CD4-positive, alpha-beta T cell treated with Interleukin-10 for 1 hour (primary cell): ENCODE measurements at regions not wholly inside any gene's neighbourhood (a gene's known extent, or its start where the extent isn't known, plus 50 kb on each side); places are given as distances from the start of the nearest gene placed in this dataset.

Experiments used
- DNase-seq: peaks from one replicate; pipeline ENCODE4 v3.0.0-alpha.2; 2020

DNA sequence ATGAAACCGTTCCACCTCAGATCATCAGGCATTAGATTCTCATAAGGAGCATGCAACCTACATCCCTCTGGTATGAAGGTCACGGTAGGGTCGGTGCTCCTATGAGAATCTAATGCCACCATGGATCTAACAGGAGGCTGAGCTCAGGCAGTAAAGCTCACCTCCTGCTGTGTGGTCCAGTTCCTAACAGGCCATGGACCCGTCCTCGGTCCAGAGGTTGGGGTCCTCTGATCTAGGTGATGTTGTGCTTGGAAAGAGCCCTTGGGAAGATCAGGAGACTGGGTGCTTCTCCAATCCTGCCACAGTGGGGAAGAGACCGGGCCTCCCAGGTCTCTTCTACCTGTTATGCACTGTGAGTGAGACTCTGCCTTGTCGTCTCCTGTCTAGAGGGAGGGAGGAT, 104.6 kb downstream of the ACKR3 start:
- DNase-seq, result no peak

DNA sequence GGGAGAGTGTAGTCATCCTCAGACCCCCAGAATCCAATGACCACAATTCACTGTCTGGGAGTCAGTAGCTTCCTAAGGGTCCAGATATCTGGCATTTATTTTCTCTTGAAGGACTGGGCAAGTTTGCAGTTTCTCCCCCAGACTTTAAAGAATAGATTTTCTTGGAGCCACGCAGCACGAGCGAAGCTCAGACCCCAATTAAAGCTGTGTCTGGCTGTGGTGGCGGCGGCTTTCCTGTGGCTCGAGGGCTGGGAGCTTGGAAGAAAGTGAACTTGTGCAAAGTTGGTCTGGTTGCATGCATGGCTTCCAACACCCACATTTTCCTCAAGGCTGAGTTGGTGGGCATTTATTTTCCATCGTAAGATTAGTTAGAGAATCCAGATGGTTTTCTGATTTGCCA, 105.0 kb downstream of the ACKR3 start:
- DNase-seq, result no peak

DNA sequence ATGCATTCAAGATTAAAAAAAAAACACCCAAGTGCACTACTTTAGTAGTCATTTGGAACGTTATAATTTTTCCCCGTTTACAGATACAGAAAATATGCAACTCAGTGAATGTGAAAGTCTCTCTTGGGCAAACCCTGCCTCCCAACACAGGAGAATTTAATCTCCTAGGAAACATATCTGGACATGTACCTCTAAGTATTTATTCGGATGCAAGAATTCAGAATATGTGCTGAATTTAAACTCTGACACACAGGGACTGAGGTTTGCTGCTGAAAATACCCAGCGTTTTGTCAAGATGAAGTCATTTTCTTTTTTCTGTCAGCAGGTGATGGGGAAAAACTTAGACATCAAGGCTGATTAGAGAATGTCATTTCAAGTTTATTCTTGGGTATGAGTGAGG, 105.4 kb downstream of the ACKR3 start:
- no peak for DNase-seq

DNA sequence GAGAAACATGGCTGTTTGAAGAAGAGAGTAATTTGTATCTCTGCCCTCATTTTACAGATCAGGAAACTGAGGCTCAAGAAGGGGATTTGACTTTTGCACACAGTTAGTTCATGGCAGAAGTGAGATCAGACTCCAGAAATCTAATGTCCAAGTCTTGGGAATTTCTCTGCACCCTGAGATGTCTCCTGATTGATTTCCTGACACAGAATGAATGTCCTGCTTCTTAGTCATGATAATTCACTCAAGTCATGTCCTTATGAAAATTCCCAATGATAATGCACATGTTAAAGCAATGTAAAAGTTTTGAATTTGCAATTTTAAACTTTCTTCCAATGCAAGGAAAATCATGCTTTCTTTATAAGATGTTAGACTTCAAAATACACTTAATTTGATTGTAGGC, 105.9 kb downstream of the ACKR3 start:
- no peak for DNase-seq

DNA sequence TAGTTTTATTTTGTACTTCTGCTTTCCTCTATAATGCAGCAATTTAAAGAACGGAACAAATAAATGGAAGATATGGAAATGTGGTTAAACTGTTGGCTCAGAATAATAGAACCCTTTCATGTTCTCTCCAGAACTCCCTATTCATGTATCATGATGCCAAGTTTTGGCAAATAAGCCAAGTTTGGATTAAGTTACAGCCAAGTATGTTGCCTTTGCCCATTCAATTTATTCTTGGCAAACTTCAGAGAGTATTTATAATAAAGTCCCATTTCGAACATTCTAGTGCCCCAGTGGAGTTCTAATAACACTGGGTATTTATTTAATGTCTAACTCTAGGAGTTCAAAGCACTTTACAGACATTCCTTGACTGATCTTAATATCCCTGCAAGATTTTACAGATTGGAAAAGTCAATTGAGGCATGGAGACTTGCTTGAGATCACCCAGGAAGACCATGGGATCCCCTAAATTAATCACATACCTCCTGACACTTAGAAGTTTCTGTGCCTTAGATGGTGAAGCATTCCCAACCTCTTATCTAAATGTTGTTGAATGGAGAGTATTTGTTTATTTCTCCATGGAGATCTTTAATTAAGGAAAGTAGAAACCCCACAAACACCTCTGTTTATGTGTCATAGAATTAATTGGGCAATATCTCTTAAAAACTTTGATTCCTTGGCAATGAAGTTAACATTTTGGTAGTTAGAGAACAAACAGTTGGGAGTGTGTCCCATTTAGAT, 106.7 kb downstream of the ACKR3 start:
- no peak for DNase-seq

DNA sequence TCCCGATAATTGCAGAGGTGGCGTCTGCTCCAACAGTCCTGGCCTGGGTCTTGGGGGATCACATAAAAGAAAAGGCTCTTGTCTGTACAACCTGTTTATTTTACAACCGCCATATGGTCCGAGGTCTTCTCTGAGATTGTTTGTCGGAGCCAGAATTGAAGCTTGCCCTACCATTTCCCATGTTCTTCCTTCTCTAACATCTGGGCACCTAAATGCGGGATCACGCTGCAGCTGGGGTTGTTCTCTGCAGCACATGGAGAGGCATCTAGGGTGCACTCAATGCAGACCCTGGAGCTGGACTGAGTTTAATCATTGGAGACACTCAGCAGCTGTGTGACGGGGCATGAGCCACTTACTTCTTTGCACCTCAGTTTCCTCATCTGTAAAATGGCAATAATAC, 107.7 kb downstream of the ACKR3 start:
- DNase-seq, result no peak

DNA sequence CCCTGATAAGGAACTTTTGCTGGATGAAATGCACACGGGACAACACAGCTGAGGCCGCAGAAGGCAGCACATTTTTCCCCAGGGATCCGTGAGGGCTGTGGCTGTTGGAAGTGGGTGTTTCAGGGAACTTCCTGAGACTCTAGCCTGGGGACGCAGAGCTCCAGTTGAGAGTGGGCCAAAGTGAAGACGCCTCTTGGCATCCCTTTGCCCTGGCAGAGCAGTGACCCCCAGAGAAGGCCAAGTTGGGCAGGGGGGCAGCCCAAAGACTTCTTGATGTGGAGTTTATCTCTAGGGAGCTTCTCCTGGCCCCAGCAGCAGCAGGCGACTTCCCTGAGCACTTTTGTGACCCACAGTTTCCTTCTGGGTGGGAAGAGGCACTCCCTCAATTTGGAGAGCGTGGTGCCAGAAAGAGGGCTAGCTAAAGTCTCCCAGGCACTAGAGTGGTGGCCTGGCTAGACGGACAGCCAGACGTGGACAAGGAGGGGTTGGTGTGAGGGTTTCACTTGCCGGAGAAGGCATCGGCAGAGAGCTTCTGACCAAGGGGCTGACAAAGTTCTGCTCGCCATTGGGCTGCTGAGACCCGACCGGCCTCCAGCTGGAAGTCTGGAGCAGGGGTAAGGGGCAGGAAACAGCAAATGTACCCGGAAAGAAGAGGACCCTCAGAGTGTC, 108.8 kb downstream of the ACKR3 start:
- DNase-seq, result no peak

DNA sequence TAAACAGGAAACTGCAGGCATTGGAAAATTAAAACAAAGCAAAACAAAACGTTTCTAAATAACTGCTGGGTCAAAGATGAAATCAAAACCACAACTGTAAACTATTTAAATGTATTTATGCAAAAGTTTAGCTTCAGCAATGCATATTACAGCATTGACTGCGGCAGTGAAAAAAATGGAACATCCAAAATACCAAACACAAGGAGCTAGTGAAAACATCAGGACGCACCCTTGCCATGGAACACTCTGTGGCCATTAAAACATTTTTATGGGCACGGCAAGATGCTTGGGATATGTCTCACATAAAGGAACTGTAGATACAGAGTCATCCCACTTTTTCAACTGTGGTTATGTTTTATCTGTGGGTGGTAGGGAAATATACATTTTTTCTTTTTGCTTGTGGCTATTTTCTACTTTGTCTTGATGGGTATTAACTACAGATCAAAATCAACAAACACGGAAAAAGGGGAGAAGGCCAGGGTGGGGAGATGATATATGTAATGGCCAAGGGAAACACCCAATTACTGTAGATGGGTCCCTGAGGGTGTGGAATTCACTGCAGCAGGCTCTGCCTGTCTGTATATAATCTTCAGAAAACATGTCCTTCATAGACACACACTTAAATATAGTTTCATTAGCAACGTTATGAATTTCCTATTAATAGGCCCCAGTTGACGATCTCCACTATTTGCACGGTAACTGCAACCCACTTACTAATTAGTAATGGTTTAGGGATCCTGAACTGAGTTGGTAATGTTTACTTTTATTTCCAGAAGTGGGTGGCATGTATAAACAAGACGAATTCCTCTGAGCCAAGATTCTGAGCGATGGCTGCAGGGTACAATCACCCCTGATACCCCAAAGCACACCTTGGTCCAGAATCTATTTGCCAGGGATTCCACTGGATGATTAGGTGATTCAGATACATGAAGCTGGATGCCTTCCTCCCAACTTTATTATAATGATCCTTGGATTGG, 110.5 kb downstream of the ACKR3 start:
- DNase-seq, result no peak

DNA sequence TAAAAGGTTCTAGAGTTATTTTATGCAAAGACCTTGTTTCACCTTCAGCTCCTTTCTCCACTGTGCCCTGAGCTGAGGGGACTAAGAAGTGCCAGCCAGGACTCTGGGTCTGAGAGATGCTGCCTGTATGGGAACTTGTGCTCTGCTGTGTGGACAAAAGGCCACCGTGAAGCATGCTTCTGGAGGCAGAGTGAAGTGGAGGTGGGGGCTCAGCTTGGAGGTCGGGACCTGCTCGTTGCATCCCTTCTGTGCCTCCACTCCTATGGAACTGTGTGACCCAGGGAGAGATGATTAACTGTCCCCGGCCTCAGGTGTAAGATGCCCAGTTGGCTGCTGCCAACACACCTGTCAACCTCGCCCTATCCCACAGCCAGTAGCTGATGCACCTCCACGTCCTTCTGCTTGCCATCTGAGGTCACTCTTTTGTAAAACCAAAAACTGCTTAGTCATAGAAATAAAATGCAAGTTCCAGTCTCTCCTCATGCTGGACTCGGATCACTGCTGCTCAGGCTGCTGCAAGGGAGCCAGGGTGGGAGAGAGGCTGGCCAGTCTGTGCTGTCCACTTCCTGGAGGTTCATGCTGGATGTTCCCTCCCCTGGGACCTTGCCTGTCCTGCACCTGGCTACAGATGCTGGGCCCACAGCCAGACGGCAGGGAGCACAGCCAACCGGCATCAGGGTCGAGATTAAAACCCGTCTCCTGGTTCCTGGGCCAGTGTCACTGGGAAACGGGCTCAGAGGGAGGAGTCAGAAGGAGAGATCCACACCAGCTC, 113.2 kb downstream of the ACKR3 start:
- DNase-seq, result no peak

DNA sequence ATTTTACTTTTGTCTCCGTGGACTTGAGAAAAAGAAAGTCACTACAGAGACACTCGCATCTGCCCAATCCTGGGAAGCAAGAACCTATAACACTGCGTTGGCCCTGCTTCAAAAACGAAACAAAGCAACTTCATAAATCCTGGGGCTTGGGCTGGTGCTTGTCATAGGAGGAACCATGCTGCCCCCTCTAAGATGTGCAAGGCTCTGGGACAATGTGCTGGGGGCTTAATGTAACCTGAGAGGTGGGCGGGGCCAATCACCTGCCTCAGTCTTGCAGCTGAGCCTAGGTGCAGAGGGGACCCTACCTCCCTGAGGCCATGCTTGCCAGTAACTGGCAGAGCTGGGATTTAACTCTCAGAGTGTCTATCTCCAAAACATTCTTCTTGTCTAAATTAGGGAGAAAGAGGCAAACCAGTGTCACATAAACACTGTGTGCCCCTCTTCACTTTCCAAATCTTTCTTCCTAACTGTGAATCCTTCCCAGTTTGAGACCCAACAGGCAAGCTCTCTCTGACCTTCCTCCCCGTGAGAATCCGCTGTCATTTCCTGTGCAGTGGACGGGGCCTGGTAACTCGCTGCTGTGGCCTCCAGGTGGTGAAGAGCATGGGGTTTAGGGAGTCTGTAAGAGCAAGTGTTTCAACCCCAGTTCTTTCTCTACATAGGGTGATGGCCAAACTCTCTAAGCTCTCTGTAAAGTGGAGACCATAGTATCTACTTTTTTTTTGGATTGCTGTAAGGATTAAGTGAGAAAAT, 115.1 kb downstream of the ACKR3 start:
- DNase-seq, result no peak

DNA sequence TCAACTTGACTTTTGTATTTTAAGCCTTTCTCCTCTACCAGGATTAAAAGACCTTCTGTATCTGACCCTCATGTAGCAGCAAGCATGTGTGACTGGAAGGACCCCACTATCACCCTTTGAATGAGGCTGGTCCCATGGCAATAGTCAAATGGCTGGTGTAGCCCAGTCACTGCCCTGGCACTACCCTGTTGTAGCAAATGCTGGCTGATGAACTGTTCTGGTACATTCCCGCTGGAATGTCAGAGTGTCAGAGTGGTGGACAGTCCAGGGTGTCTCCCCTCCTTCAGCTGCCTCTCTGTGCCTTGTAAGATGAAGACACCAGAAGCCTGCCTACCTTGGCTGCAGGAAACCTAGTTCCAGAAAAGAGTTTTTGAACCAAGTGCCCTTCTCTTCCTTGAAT, 115.7 kb downstream of the ACKR3 start:
- DNase-seq, result no peak

DNA sequence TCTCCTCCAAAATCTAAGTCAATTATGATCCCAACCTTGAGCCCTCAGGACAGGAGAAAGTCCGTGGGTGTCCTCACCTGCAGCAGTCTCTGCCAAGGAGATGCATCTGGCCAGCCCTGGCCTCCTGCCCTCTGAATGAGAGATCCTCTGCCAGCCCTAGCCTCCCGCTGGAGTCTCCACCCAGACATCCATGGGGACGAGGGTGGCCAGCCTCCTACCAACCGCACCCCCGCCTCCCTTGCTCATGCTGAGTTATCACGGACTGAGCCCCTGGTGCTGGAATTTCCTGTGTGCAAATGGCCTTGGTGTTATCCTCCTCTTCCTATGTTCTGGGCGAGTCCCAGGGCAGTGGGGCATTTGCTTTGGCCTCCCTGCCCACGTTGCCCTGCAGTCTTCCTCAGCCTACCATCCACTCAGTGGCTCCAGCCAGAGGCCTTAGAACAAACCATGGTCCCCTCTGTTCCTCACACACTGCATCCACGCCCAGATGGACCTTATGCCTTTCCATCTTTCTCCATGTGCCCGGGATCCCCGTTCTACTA, 116.4 kb downstream of the ACKR3 start:
- DNase-seq, result no peak

DNA sequence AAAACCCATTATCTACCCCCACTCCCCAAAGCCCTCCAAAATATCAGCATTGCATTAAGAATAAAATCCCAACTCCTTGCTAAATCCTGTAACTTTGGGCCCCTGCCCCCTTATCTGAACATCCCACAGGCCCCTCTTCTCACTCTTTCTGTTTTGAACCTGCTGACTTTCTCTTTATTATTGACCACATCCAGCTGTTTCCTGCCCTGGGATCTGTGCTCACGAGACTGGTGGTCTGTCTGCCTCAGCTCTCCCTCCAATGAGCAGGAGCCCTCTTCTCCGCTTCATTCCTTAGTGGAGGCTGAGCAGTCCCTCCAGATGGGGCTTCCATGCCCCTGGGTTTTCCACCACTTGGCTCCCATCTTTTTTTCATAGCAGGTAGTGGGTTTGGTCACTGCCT, 116.9 kb downstream of the ACKR3 start:
- DNase-seq, result no peak

DNA sequence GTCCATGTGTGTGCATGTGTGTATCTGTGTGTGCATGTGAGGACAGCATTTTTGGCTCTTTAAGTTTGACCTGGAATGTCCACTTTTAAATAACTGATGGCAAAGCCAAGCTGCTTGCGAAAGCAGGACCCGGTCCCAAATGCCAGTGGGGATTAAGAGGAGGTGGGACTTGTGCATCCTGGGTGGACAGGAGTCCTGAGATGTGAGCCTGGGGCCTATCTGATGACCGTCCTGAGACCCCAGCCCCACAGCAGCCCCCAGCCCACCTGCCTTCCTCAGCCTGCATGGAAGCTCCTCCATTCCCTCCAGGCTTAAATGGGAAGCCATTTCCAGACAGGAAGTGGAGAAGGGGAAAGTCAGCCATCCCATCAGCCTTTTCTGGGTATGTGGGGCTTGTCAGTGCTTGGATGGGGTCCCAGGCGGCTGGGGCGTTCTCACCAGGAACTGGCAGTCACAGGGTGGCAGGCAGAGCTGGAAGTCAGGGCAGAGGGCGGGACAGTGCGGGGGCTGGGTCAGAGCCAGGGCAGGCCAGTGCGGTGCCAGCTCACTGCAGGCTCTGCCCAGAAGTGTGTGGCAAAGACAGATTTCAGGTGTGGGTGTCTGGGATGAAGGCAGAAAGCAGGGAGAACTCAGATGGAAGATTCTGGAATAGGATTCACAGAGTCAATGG, 117.8 kb downstream of the ACKR3 start:
- DNase-seq, result no peak

DNA sequence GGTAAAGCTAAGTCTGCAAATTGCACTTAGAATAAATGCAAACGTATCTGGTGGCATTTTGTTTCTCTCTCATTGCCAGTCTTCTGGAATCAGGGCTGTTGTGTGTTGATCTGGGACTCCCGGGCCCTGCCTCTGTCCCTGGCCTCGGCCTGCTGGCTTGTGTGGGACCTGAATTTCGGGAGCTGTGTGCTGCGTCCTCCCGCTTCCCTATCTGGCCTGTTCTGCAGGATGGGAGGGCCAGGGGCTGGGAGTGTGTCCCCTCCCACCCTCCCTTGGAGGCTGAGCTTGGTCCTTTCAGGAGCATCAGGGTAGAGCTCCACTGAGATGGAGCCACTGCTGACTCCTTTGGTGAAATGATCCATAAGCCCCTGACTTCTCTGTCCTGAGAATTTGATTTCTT, 118.5 kb downstream of the ACKR3 start:
- DNase-seq, result no peak

DNA sequence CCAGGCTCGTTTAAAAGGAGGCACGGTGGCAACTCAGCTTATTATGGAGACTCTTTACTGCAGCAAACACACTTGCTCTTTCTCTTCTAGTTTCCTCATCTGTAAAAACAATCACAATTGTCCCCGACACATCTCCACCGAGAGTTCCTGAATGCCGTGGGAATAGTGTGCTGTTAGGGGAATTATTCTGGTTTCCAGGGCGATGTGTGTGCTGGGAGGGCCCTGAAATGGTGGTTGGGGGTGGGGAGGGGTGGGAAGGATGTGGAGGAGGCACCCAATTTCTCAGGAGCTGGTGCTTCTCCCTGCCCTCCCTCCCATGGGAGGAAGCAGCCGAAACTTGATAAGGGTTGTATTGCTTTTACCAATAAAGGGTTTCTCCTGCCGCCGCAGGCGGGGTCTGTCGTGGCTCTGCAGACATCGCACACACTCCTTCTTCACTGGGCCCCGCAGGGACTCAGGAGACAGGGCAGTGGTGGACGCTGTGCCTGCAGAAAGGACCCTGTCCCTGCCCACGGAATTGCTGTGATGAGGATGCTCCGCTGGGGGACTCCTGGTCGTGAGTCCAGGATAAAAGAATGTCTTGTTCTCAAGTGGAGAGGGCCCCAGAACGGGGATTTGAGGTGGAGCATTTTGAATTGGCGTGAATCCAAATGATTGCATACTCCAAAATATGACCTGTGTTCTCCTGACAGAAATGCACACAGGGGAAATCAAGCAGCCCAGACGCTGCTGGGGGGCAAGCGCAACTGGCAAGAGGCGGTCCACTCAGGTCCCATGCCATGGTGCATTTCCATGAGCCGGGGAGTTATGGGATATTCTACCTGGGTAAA, 119.2 kb downstream of the ACKR3 start:
- no peak for DNase-seq

DNA sequence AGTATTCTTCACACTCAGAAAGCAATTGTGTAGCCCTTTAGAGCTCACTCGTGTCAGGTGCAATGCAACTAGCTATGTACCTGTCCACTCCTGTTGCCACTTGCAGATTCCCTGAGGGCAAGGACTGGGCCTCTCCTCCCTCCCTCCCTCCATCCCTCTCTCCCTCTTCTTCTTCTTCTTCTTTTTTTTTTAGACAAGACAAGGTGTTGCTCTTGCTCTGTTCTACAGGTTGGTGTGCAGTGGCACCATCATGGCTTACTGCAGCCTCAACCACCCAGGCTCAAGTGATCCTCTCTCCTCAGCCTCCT, 119.7 kb downstream of the ACKR3 start:
- DNase-seq, result no peak

DNA sequence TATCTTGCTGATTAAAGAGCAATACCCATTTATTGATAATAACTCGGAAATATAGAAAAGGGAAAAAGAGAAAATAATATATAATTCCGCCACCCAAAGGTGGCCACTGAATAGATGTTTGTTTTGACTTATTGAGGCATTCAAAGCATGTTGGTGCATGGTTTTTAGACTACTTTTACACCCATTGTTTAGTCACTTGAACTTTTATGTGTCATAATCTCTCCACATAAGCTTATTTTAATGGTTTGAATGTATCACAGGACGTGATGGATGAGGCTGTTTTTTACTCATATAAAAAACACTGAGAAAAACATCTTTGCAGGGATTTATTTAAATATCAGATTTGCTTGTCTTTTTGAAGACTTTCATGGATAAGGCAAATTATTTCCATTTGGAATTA, 120.4 kb downstream of the ACKR3 start:
- DNase-seq, result no peak

DNA sequence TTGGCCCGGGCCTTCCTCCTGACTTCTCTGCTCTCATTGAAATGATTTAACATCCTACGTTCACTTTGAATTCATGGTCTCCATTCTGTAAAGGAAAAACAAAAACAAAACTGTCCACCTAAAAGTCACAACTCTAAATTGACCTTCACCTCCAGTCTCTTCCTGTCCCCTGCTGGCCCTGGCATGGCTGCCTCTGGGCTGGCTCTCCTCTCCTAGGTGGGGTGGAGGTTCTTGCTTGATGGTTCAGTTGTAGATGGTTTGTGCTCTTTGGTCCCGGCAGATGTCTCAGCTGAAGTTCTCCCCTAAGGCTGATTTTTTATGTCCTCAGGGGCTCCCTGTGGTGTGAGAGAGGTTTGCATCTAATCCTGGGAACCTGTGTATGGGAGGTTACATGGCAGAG, 121.1 kb downstream of the ACKR3 start:
- no peak for DNase-seq

DNA sequence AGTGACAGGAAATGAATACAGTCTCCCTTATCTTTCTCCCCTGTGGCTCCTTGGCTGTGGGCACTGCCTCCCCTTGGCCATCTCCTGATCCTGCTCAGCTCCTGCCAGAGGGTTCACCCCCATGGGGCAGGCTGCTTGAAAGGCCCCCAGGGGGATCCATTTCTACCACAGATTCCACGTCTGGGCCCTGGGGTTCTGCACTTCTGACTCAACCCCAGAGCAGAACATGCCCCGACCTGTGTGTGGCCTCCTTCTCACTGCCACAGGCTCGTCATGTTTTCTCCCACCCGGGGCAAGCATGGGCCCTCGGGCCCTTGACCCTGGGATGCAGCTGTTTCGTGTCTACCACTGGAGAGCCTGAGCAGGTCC, 122.2 kb downstream of the ACKR3 start:
- no peak for DNase-seq

DNA sequence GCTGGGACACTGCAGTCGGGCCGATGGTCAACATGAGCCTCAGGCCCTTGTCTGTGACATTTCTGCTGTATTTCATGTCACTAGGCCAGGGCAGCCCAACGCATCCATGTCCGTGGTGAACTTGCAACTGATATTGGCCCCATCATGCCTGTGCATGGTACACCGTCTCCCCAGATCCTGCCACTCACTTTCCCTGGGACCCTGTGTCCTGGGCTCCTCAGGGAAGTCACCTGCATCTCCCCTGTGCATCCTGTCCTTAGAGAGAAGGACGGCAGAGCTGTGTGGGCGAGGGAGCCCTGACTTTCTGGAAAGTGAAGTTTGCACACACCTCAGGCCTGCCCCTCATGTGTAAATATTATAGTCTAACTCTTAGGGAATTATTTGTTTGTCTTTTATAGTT, 123.3 kb downstream of the ACKR3 start:
- DNase-seq, result no peak
